DND-41 (cell line): ENCODE measurements at regions not wholly inside any gene's neighbourhood (a gene's known extent, or its start where the extent isn't known, plus 50 kb on each side); places are given as distances from the start of the nearest gene placed in this dataset.
A peak's percentile ranks its signal among the peaks of the same experiment; 100 is the strongest.

Source experiments
- ATAC-seq: fragments of 200-7000 bp; cut with Tn5 transposase; 3 replicates; pipeline ENCODE4 v1.9.1; 2021; ENCODE audit warnings: low read depth; ENCODE audit not compliant: insufficient read depth
- DNase-seq: peaks from one replicate; pipeline ENCODE4 v3.0.0-alpha.2; 2020
- H2AFZ ChIP-seq: 2 replicates; pipeline ENCODE4 v1.6.0; 2012; ENCODE audit warnings: low read depth, low read length
- H3K27ac ChIP-seq: 2 replicates; pipeline ENCODE4 v1.5.1; 2012; ENCODE audit warnings: low read length, inconsistent platforms
- H3K27me3 ChIP-seq: fragments of 200-600 bp; sonication (generic); 2 replicates; pipeline ENCODE4 v1.6.0; 2012; ENCODE audit warnings: low read length, mild to moderate bottlenecking, inconsistent platforms; ENCODE audit not compliant: insufficient read depth, poor library complexity
- H3K36me3 ChIP-seq: 2 replicates; pipeline ENCODE4 v1.5.1; 2012; ENCODE audit warnings: low read length, inconsistent platforms; ENCODE audit not compliant: insufficient read depth
- H3K4me1 ChIP-seq: 2 replicates; pipeline ENCODE4 v1.5.1; 2012; ENCODE audit warnings: mild to moderate bottlenecking, low read length; ENCODE audit not compliant: insufficient read depth
- H3K4me2 ChIP-seq: 2 replicates; pipeline ENCODE4 v1.6.0; 2012; ENCODE audit warnings: mild to moderate bottlenecking, moderate library complexity, low read length, inconsistent platforms; ENCODE audit not compliant: insufficient read depth
- H3K4me3 ChIP-seq, 2 experiments: fragments of 200-600 bp in 1 of 2; shearing (Covaris generic) in 1 of 2; 2 replicates each; pipeline ENCODE4 v1.5.1; 2012 to 2016; ENCODE audit warnings: inconsistent platforms in 2 of 2, low read length in 2 of 2, mild to moderate bottlenecking in 2 of 2, low read depth in 1 of 2, moderate library complexity in 1 of 2
- H3K79me2 ChIP-seq: 2 replicates; pipeline ENCODE4 v1.6.0; 2012; ENCODE audit warnings: low read length, inconsistent platforms; ENCODE audit not compliant: insufficient read depth
- H3K9ac ChIP-seq: 2 replicates; pipeline ENCODE4 v1.6.0; 2012; ENCODE audit warnings: low read depth, mild to moderate bottlenecking, inconsistent platforms, low read length, moderate library complexity
- H3K9me3 ChIP-seq: 2 replicates; pipeline ENCODE4 v1.5.1; 2012; ENCODE audit warnings: low read length, moderate library complexity, mild to moderate bottlenecking, inconsistent platforms; ENCODE audit not compliant: insufficient read depth, severe bottlenecking
- H4K20me1 ChIP-seq: 2 replicates; pipeline ENCODE4 v1.6.0; 2012; ENCODE audit warnings: low read length; ENCODE audit not compliant: insufficient read depth
- CTCF ChIP-seq: IDR thresholded peaks from 2 replicates; pipeline ENCODE4 v1.5.1; 2012; ENCODE audit warnings: borderline replicate concordance, low read length, moderate library complexity, mild to moderate bottlenecking; ENCODE audit not compliant: poor library complexity, severe bottlenecking; ENCODE audit errors: extremely low read depth
- EZH2 ChIP-seq: IDR thresholded peaks from 3 replicates; pipeline ENCODE4 v1.6.1; 2012; ENCODE audit warnings: borderline replicate concordance, low read depth, mild to moderate bottlenecking, moderate library complexity, low read length, inconsistent platforms; ENCODE audit not compliant: severe bottlenecking

GRCh38 chr1:82153752-82154151, 353.0 kb downstream of the ADGRL2 start:
- Histone ChIP-seq H3K79me2 (no peaks in the 10 kb centered on the region), H3K27ac (no peak overlapping the region), H3K27me3 (no peaks in the 10 kb centered on the region), H3K36me3 (no peaks in the 10 kb centered on the region), H3K4me2 (no peak overlapping the region), H3K9me3 (no peaks in the 10 kb centered on the region), H3K9ac (no peak overlapping the region), H4K20me1 (no peaks in the 10 kb centered on the region), H2AFZ (no peak overlapping the region), H3K4me1 (no peaks in the 10 kb centered on the region; the same call in 1 of the 2 replicates), H3K4me3 (no peak overlapping the region)
- DNase-seq (no peak), ATAC-seq (peak; percentile 55; the same call in 2 of the 3 replicates)
- TF ChIP-seq EZH2, result no peak
- TF ChIP-seq CTCF, result no peak

GRCh38 chr1:82153272-82153629, 352.5 kb downstream of the ADGRL2 start:
- Histone ChIP-seq H3K4me3 (no peak overlapping the region), H3K9me3 (no peaks in the 10 kb centered on the region), H3K27me3 (no peaks in the 10 kb centered on the region), H2AFZ (no peak overlapping the region), H3K4me2 (no peak overlapping the region), H4K20me1 (no peaks in the 10 kb centered on the region), H3K9ac (no peak overlapping the region), H3K79me2 (no peaks in the 10 kb centered on the region), H3K36me3 (no peaks in the 10 kb centered on the region), H3K27ac (no peak overlapping the region), H3K4me1 (no peaks in the 10 kb centered on the region; the same call in 1 of the 2 replicates)
- DNase-seq (no peak), ATAC-seq (no peak)
- no peak for TF ChIP-seq CTCF
- no peak for TF ChIP-seq EZH2

GRCh38 chr1:82152356-82153271, 351.9 kb downstream of the ADGRL2 start:
- no peaks in the 10 kb centered on the region for H3K79me2 ChIP-seq
- no peak overlapping the region for H3K4me3 ChIP-seq
- no peak for TF ChIP-seq CTCF
- no peak for TF ChIP-seq EZH2
- no peak overlapping the region for H2AFZ ChIP-seq
- ATAC-seq (peak; percentile 42; the same call in 2 of the 3 replicates), DNase-seq (no peak)
- no peaks in the 10 kb centered on the region for H3K27me3 ChIP-seq
- H3K36me3 ChIP-seq, result no peaks in the 10 kb centered on the region
- H3K9me3 ChIP-seq, result no peaks in the 10 kb centered on the region
- no peaks in the 10 kb centered on the region; the same call in 1 of the 2 replicates for H3K4me1 ChIP-seq
- H3K9ac ChIP-seq, result no peak overlapping the region
- H4K20me1 ChIP-seq, result no peaks in the 10 kb centered on the region
- H3K4me2 ChIP-seq, result no peak overlapping the region
- no peak overlapping the region for H3K27ac ChIP-seq
